Duodenal mucosa (tissue), 2 donors: ENCODE measurements at regions not wholly inside any gene's neighbourhood (a gene's known extent, or its start where the extent isn't known, plus 50 kb on each side); places are given as distances from the start of the nearest gene placed in this dataset.
"Not testable (repeated sequence)": the region's sequence is repeated elsewhere in the genome, so short reads cannot be mapped to it uniquely, and the experiment has no call there.

Experiments used
- H3K27ac ChIP-seq: one replicate; pipeline ENCODE4 v1.7.0; 2013; ENCODE audit warnings: low read depth, low read length
- H3K27me3 ChIP-seq, 2 donors: one replicate each; pipeline ENCODE4 v1.7.0; 2013; ENCODE audit warnings: low read length in 2 of 2, control low read depth in 1 of 2; ENCODE audit not compliant: insufficient read depth in 2 of 2, control insufficient read depth in 1 of 2
- H3K36me3 ChIP-seq, 2 donors: one replicate each; pipeline ENCODE4 v1.7.0; 2013; ENCODE audit warnings: low read length in 2 of 2, control low read depth in 1 of 2; ENCODE audit not compliant: insufficient read depth in 2 of 2, control insufficient read depth in 1 of 2
- H3K4me1 ChIP-seq, 2 donors: one replicate each; pipeline ENCODE4 v1.7.0; 2013; ENCODE audit warnings: low read length in 2 of 2, control low read depth in 1 of 2; ENCODE audit not compliant: insufficient read depth in 2 of 2, control insufficient read depth in 1 of 2
- H3K4me3 ChIP-seq, 2 donors: one replicate each; pipeline ENCODE4 v1.7.0; 2013; ENCODE audit warnings: low read length in 2 of 2, low read depth in 1 of 2
- H3K9ac ChIP-seq, 2 donors: one replicate each; pipeline ENCODE4 v1.7.0; 2013; ENCODE audit warnings: low read length in 2 of 2, low read depth in 1 of 2
- H3K9me3 ChIP-seq, 2 donors: one replicate each; pipeline ENCODE4 v1.7.0; 2013; ENCODE audit warnings: low read length in 2 of 2, control low read depth in 1 of 2; ENCODE audit not compliant: control insufficient read depth in 1 of 2

DNA sequence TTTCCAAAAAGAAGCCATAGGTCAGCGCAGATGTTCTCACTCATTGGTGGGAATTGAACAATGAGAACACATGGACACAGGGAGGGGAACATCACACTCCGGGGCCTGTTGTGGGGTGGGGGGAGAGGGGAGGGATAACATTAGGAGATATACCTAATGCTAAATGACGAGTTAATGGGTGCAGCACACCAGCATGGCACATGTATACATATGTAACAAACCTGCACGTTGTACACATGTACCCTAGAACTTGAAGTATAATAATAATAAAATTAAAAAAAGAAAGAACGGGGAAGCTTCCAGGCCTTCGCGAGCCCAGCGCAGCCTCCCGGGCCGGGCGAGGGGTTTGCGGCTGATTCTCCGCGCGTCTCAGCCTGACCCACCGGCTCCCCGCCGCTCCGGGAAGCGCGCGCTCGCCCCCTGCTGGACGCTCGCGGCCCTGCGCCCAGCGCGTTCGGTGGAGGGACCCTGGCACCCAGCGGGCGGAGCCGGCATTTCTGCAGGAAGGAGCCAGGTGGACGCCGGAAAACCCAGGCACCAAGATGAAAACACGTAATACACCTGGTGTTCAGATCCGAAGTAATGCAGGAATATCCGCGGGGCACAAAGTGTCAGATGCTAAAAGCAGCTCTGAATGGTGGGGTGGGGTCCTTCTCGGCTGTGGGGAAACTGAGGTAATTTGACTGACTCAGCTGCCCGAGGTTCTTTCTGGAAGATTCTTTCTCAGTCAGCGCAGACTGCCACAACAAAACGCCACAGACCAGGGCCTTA lies 67.1 kb upstream of the PPP1R26 start:
- not testable (repeated sequence) for H3K27me3 ChIP-seq, H3K9me3 ChIP-seq, H3K27ac ChIP-seq, H3K36me3 ChIP-seq, H3K4me1 ChIP-seq, H3K9ac ChIP-seq, H3K4me3 ChIP-seq

DNA sequence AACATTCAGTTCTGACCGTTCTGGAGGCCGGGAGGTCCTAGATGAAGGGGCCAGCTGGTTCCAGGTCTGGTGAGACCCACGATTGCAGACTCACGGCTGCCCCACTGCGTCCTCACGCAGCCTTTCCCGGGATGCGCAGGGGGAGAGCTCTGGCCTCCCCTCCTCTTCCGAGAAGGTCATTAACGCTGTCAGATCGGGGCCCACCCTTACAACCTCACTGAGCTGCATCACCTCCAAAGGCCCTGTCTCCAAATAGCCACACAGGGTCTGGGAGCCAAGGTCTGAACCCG lies 66.6 kb upstream of the PPP1R26 start:
- no peak overlapping the region for H3K27ac ChIP-seq
- no peaks in the 10 kb centered on the region for H3K9me3 ChIP-seq
- no peak overlapping the region for H3K9ac ChIP-seq
- no peak overlapping the region for H3K4me3 ChIP-seq
- H3K27me3 ChIP-seq: peaks cover 0 to 3% of the 10 kb centered on the region in 2 donors
- no peaks in the 10 kb centered on the region for H3K36me3 ChIP-seq
- no peaks in the 10 kb centered on the region for H3K4me1 ChIP-seq

DNA sequence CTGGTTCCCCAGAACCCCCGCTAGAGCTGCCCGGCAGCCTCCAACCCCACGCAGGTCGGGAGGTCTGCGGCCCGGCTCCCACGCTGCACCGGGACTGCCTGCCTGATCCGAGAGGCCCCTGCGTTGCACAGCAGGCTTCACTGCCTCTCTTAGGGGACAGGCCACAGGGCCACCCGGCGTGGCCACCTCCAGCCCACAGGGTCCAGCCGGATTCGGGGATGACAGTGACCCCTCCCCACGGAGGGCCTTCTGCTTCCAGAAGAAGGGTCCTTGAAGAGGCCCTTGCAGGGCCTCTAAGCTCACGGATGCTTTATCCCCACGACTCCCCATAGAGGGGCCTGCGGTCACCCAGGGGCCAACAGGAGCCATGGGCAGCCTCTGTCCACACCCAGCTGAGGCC lies 66.1 kb upstream of the PPP1R26 start:
- Histone ChIP-seq H3K9me3 (no peaks in the 10 kb centered on the region), H3K9ac (no peak overlapping the region), H3K4me1 (no peaks in the 10 kb centered on the region), H3K4me3 (no peak overlapping the region), H3K36me3 (no peaks in the 10 kb centered on the region), H3K27me3 (peaks cover 0 to 3% of the 10 kb centered on the region in 2 donors), H3K27ac (no peak overlapping the region)

DNA sequence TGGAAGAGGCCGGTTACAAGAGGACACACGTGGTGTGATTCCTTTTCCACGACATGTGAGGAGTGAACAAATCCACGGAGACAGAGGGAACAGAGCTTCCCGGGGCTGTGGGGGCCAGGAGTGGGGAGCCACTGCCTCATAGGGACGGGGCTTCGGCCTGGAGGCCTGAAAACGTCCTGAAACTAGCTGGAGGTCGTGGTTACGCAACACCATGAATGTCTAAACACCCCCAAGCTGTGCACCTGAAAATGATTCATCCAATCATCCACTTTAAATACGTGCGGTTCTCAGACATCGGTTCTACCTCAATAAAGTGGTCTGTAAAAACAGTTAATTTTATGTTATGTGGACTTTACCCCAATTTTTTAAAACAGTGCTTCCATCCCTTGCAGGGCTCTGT lies 65.3 kb upstream of the PPP1R26 start:
- Histone ChIP-seq H3K27ac (no peak overlapping the region), H3K27me3 (peaks cover 0 to under 1% of the 10 kb centered on the region in 2 donors), H3K9me3 (no peaks in the 10 kb centered on the region), H3K36me3 (no peaks in the 10 kb centered on the region), H3K4me3 (no peak overlapping the region), H3K4me1 (no peaks in the 10 kb centered on the region), H3K9ac (no peak overlapping the region)

DNA sequence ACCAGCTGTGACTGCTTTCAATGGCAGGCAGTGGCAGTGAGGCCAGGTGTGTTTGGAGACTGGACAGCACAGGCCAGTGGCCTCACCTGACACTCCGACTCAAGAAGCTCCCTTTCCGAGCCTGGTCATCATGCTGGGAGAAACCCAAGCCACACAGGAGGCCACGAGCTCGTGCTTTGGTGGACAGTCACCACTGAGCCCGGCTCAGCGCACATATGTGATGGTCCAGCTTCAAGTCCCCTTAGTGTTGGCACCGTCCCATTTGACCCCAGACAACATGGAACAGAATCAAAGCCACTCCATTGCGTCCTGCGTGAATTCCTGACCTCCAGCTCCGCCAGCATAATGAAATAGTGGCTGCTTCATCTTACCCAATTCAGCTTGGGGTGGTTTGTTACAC lies 64.0 kb upstream of the PPP1R26 start:
- Histone ChIP-seq H3K4me1 (no peaks in the 10 kb centered on the region), H3K4me3 (no peak overlapping the region), H3K36me3 (no peaks in the 10 kb centered on the region), H3K27me3 (no peaks in the 10 kb centered on the region), H3K9me3 (no peaks in the 10 kb centered on the region), H3K9ac (no peak overlapping the region), H3K27ac (no peak overlapping the region)

DNA sequence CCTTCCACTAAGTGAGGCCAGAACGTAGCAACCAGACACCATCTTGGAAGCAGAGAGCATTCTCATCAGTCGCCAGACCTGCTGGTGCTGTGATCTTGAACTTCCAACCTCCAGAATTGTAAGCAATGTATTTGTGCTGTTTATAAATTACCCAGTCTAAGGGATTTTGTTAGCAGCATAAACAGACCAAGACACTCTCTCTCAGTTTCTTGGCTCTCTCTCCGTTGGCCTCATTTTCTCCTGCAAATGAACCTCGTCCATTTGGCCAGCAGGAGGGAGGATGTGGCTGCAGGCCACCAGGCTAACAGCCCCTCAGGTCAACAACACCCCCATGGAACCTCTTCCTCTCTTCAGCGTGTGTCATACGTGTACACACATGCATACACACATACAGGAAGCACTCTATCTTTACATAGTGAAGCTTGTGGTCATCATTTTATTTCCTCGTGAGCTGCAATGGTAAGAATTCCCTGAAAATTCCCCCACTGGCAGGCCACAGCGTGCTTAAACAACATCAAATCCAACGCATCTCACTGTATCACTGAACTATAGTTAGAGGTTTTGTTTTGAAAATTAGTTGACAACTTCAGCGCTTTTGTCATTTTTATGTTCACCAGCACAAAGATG lies 62.8 kb upstream of the PPP1R26 start:
- H3K9ac ChIP-seq: no peak overlapping the region
- no peaks in the 10 kb centered on the region for H3K4me1 ChIP-seq
- H3K4me3 ChIP-seq: no peak overlapping the region
- no peak overlapping the region for H3K27ac ChIP-seq
- no peaks in the 10 kb centered on the region for H3K36me3 ChIP-seq
- H3K9me3 ChIP-seq: no peaks in the 10 kb centered on the region
- no peaks in the 10 kb centered on the region for H3K27me3 ChIP-seq

DNA sequence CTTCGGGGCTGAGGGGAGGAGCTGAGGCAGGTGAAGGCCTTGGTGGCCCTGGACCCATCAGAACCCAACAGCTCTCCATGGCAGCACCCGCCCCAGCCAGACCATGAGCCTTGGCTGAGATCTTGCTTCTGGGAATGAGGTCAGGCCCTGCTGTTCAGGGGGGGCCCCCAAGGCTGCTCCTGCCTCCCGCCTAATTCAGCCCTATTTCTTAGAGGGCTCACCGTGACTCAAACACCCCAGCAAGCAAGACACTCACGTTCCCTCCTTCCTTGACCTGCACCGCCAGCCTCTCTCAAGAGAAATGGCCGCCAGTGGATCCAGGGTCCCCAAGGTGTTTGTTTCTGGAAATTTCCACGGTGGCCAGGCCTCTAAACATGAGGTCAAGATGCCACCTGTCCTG lies 61.4 kb upstream of the PPP1R26 start:
- Histone ChIP-seq H3K9ac (no peak overlapping the region), H3K4me1 (no peaks in the 10 kb centered on the region), H3K9me3 (no peaks in the 10 kb centered on the region), H3K27ac (no peak overlapping the region), H3K4me3 (no peak overlapping the region), H3K36me3 (no peaks in the 10 kb centered on the region), H3K27me3 (no peaks in the 10 kb centered on the region)

DNA sequence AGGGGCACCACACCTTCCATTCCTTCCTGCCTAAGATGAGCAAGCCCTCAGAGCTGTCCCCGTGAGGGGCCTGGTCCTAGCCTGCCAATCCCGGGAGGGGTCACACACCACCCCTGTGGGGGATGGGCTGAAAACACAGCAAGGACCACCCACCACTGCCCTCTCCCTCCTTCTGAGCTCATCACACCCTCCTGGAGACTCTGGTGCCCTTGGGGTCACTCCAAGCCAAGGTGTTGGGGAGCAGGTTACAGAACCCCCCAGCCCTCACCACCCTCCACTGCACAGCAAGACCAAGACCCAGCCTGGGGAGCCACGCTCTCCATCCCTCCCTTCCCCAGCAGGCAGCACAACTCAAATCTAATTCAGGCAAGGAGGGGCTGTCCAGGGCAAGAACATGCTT lies 60.5 kb upstream of the PPP1R26 start:
- Histone ChIP-seq H3K27me3 (no peaks in the 10 kb centered on the region), H3K4me3 (no peak overlapping the region), H3K27ac (no peak overlapping the region), H3K9ac (no peak overlapping the region), H3K36me3 (no peaks in the 10 kb centered on the region), H3K4me1 (no peaks in the 10 kb centered on the region), H3K9me3 (peaks cover 0 to 5% of the 10 kb centered on the region in 2 donors)

DNA sequence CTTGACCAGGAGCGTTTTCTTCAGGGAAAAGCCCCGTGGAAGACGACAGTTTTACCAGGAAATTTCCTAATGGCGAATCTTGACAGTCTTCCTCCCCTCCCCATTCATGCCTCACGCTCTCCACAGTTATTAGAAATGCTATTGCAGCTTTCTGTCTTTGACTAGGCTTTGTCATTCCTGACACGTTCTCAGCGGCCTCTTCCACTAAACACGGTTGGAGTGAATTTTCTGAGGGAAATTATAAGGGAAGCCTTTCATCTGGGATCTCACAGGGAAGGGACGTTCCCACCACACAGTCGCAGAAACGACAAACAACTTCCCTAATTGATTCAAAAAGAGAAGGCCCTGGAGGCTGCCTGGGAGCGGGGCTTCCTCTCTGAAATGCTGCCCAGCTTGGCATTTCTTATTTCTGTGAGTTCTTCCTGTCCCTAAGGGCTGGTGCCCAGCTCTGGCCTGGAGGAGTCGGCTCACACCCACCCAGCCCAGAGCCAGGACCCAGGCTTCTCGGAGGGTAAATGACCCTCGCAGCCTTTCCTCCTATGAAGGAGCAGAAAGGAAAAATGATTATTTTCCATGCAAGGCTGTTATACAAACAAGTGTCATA lies 57.1 kb upstream of the PPP1R26 start:
- Histone ChIP-seq H3K9ac (no peak overlapping the region), H3K27me3 (no peaks in the 10 kb centered on the region)

DNA sequence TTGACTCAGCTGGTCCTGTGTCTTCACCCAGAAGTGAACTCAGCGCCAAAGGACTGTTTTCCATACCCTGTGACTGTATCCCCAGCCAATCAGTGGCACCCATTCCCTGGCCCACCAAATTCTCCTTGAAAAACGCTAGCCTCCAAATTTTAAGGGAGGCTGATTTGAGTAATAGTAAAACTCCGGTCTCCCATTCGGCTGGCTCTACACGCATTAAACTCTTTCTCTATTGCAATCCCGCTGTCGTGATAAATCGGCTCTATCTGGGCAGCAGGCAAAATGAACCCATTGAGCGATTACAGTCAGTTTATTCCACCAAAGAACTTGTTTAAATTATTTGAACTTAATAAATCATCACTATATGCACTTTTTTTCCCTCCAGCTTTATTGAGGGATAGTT lies 55.9 kb upstream of the PPP1R26 start:
- Histone ChIP-seq H3K27me3 (no peaks in the 10 kb centered on the region), H3K27ac (no peak overlapping the region), H3K4me3 (no peak overlapping the region), H3K4me1 (no peaks in the 10 kb centered on the region), H3K9me3 (peaks cover 0 to 5% of the 10 kb centered on the region in 2 donors), H3K36me3 (no peaks in the 10 kb centered on the region), H3K9ac (no peak overlapping the region)

More for the DNA sequence above, 57.1 kb upstream of the PPP1R26 start:
- Histone ChIP-seq H3K9me3 (peaks cover 0 to 5% of the 10 kb centered on the region in 2 donors), H3K27ac (no peak overlapping the region), H3K36me3 (no peaks in the 10 kb centered on the region), H3K4me3 (no peak overlapping the region), H3K4me1 (no peaks in the 10 kb centered on the region)
